ENCODE measurements at regions not wholly inside any gene's neighbourhood (a gene's known extent, or its start where the extent isn't known, plus 50 kb on each side); places are given as distances from the start of the nearest gene placed in this dataset.

GRCh38 chr1:222950892-222951291, 136.1 kb downstream of the DISP1 start:
- H3K36me3 ChIP-seq (ENCODE audit: insufficient read depth, low read length), result no peaks in the 10 kb centered on the region
- ChIA-PET CTCF (no interaction called here), POLR2A (no interaction called here)
- no peaks in the 10 kb centered on the region for H3K27me3 ChIP-seq (ENCODE audit: control insufficient read depth in 1 of 2, insufficient read depth in 2 of 2, low read length in 2 of 2)
- no peak overlapping the region for H3K27ac ChIP-seq (ENCODE audit: low read depth in 1 of 2, low read length in 2 of 2)
- H3K27me3 Mint-ChIP-seq, result no peaks in the 10 kb centered on the region
- ATAC-seq (ENCODE audit: poor library complexity), result no peak
- peaks cover 12% of the 10 kb centered on the region for H3K36me3 Mint-ChIP-seq (ENCODE audit: low read depth)
- H3K9me3 ChIP-seq (ENCODE audit: control insufficient read depth in 1 of 2, insufficient read depth in 1 of 2, low read length in 2 of 2), result no peaks in the 10 kb centered on the region
- no peaks in the 10 kb centered on the region for H3K4me1 ChIP-seq (ENCODE audit: insufficient read depth, low read length)
- no peak for DNase-seq
- no peak overlapping the region for H3K4me3 ChIP-seq (ENCODE audit: low read length)
- no peak overlapping the region for H3K27ac Mint-ChIP-seq
- no peaks in the 10 kb centered on the region for H3K9me3 Mint-ChIP-seq
- TF ChIP-seq CTCF (IDR thresholded peaks at IDR 0.05), result no peak
- intact Hi-C loops (cut with DNase I, micrococcal nuclease), result no loop called here
- no peaks in the 10 kb centered on the region for H3K4me1 Mint-ChIP-seq (ENCODE audit: low read depth)
- no peak overlapping the region for H3K4me3 Mint-ChIP-seq

GRCh38 chr1:222953585-222953984, 138.7 kb downstream of the DISP1 start:
- no peak for ATAC-seq (ENCODE audit: poor library complexity)
- no peak overlapping the region for H3K27ac ChIP-seq (ENCODE audit: low read depth in 1 of 2, low read length in 2 of 2)
- ChIA-PET CTCF (no interaction called here), POLR2A (no interaction called here)
- no peak for DNase-seq
- H3K4me1 ChIP-seq (ENCODE audit: insufficient read depth, low read length), result no peaks in the 10 kb centered on the region
- no peaks in the 10 kb centered on the region for H3K27me3 ChIP-seq (ENCODE audit: control insufficient read depth in 1 of 2, insufficient read depth in 2 of 2, low read length in 2 of 2)
- no peaks in the 10 kb centered on the region for H3K9me3 Mint-ChIP-seq
- H3K27ac Mint-ChIP-seq, result no peak overlapping the region
- no peaks in the 10 kb centered on the region for H3K9me3 ChIP-seq (ENCODE audit: control insufficient read depth in 1 of 2, insufficient read depth in 1 of 2, low read length in 2 of 2)
- H3K27me3 Mint-ChIP-seq, result no peaks in the 10 kb centered on the region
- H3K4me1 Mint-ChIP-seq (ENCODE audit: low read depth), result no peaks in the 10 kb centered on the region
- H3K4me3 Mint-ChIP-seq, result no peak overlapping the region
- no peak for TF ChIP-seq CTCF (IDR thresholded peaks at IDR 0.05)
- intact Hi-C loops (cut with DNase I, micrococcal nuclease), result no loop called here
- peaks cover 5% of the 10 kb centered on the region for H3K36me3 Mint-ChIP-seq (ENCODE audit: low read depth)
- H3K36me3 ChIP-seq (ENCODE audit: insufficient read depth, low read length), result no peaks in the 10 kb centered on the region
- no peak overlapping the region for H3K4me3 ChIP-seq (ENCODE audit: low read length)

- Mint-ChIP-seq H3K27me3 (no peaks in the 10 kb centered on the region), H3K36me3 (ENCODE audit: low read depth) (no peaks in the 10 kb centered on the region), H3K27ac (no peak overlapping the region), H3K4me1 (ENCODE audit: low read depth) (no peaks in the 10 kb centered on the region), H3K9me3 (peaks cover 2% of the 10 kb centered on the region), H3K4me3 (no peak overlapping the region)
- ATAC-seq (ENCODE audit: poor library complexity) (no peak), DNase-seq (no peak)
- CTCF ChIA-PET, result interaction anchor here (0.6 kb wide), 1 partner anchor 19 kb away, joined by 3 read pairs; no protein-coding TSS in a partner anchor
- H3K27ac ChIP-seq (ENCODE audit: low read depth in 1 of 2, low read length in 2 of 2), result no peak overlapping the region
- H3K36me3 ChIP-seq (ENCODE audit: insufficient read depth, low read length), result no peaks in the 10 kb centered on the region
- H3K4me3 ChIP-seq (ENCODE audit: low read length), result no peak overlapping the region
- POLR2A ChIA-PET, result no interaction called here
- intact Hi-C loops (cut with DNase I, micrococcal nuclease), result no loop called here
- H3K9me3 ChIP-seq (ENCODE audit: control insufficient read depth in 1 of 2, insufficient read depth in 1 of 2, low read length in 2 of 2), result no peaks in the 10 kb centered on the region
- TF ChIP-seq CTCF (IDR thresholded peaks at IDR 0.05), result no peak
- H3K4me1 ChIP-seq (ENCODE audit: insufficient read depth, low read length), result no peaks in the 10 kb centered on the region
- no peaks in the 10 kb centered on the region for H3K27me3 ChIP-seq (ENCODE audit: control insufficient read depth in 1 of 2, insufficient read depth in 2 of 2, low read length in 2 of 2)
These were observed 141.1 kb downstream of the DISP1 start for GRCh38 chr1:222955964-222956363.
